Smooth muscle cell (in vitro differentiated cells): ENCODE measurements at regions not wholly inside any gene's neighbourhood (a gene's known extent, or its start where the extent isn't known, plus 50 kb on each side); places are given as distances from the start of the nearest gene placed in this dataset.

Source experiments
- DNase-seq: peaks from one replicate; lab custom pipeline; 2025; ENCODE audit not compliant: unreplicated experiment; lab: John Stamatoyannopoulos, UW
- H2AFZ ChIP-seq: fragments of 200-600 bp; sonication (generic); 2 replicates; pipeline ENCODE4 v1.6.0; 2016; ENCODE audit warnings: antibody characterized with exemption, low read depth, mild to moderate bottlenecking
- H3F3A ChIP-seq: fragments of 200-600 bp; sonication (generic); 2 replicates; pipeline ENCODE4 v1.6.0; 2017; ENCODE audit warnings: antibody characterized with exemption, low read depth
- H3K27ac ChIP-seq: fragments of 200-600 bp; sonication (generic); 2 replicates; pipeline ENCODE4 v1.5.1; 2016; ENCODE audit warnings: low read depth, mild to moderate bottlenecking
- H3K27me3 ChIP-seq: fragments of 200-600 bp; sonication (generic); 2 replicates; pipeline ENCODE4 v1.6.1; 2016; ENCODE audit warnings: low read depth, mild to moderate bottlenecking
- H3K36me3 ChIP-seq: fragments of 200-600 bp; sonication (generic); 2 replicates; pipeline ENCODE4 v1.5.1; 2016; ENCODE audit warnings: low read depth
- H3K4me1 ChIP-seq: fragments of 200-600 bp; sonication (generic); 2 replicates; pipeline ENCODE4 v1.5.1; 2016; ENCODE audit warnings: low read depth
- H3K4me2 ChIP-seq: fragments of 200-600 bp; sonication (generic); 2 replicates; pipeline ENCODE4 v1.6.0; 2016; ENCODE audit warnings: mild to moderate bottlenecking
- H3K4me3 ChIP-seq: fragments of 200-600 bp; sonication (generic); 2 replicates; pipeline ENCODE4 v1.5.1; 2016; ENCODE audit warnings: mild to moderate bottlenecking
- H3K79me2 ChIP-seq: fragments of 200-600 bp; sonication (generic); 2 replicates; pipeline ENCODE4 v1.6.0; 2016; ENCODE audit warnings: low read depth, mild to moderate bottlenecking
- H3K9ac ChIP-seq: fragments of 200-600 bp; sonication (generic); 2 replicates; pipeline ENCODE4 v1.6.0; 2016; ENCODE audit warnings: low read depth
- H3K9me3 ChIP-seq: fragments of 200-600 bp; sonication (generic); replicated peaks from 2 replicates; pipeline ENCODE4 v1.5.1; 2016; ENCODE audit warnings: low read depth
- H4K20me1 ChIP-seq: fragments of 200-600 bp; sonication (generic); 2 replicates; pipeline ENCODE4 v1.6.0; 2016; ENCODE audit warnings: low read depth
- WGBS: methylation state at CpG from one replicate; pipeline ENCODE4 v1.1.7; 2016; ENCODE audit warnings: low lambda C conversion rate; 5-methylcytosine and 5-hydroxymethylcytosine counted together
- TF ChIP-seq, protein P1 (sequence below): fragments of 200-600 bp; sonication (generic); IDR thresholded peaks from 2 replicates; pipeline ENCODE4 v1.5.1; 2017; ENCODE audit warnings: borderline replicate concordance, mild to moderate bottlenecking, antibody characterized with exemption; ENCODE audit not compliant: insufficient read depth, poor library complexity, severe bottlenecking

GRCh38 chr17:79276821-79277220 is 202.2 kb downstream of the ENGASE start:
- Histone ChIP-seq H3K27ac (no peak overlapping the region), H3K27me3 (peaks cover 3% of the 10 kb centered on the region), H2AFZ (no peak overlapping the region), H3K4me3 (no peak overlapping the region), H3K79me2 (no peaks in the 10 kb centered on the region), H3K36me3 (no peaks in the 10 kb centered on the region), H3F3A (no peaks in the 10 kb centered on the region), H3K9me3 (no peaks in the 10 kb centered on the region), H4K20me1 (no peaks in the 10 kb centered on the region), H3K9ac (no peak overlapping the region), H3K4me2 (no peak overlapping the region), H3K4me1 (no peaks in the 10 kb centered on the region)
- TF ChIP-seq, protein P1, sequence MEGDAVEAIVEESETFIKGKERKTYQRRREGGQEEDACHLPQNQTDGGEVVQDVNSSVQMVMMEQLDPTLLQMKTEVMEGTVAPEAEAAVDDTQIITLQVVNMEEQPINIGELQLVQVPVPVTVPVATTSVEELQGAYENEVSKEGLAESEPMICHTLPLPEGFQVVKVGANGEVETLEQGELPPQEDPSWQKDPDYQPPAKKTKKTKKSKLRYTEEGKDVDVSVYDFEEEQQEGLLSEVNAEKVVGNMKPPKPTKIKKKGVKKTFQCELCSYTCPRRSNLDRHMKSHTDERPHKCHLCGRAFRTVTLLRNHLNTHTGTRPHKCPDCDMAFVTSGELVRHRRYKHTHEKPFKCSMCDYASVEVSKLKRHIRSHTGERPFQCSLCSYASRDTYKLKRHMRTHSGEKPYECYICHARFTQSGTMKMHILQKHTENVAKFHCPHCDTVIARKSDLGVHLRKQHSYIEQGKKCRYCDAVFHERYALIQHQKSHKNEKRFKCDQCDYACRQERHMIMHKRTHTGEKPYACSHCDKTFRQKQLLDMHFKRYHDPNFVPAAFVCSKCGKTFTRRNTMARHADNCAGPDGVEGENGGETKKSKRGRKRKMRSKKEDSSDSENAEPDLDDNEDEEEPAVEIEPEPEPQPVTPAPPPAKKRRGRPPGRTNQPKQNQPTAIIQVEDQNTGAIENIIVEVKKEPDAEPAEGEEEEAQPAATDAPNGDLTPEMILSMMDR: no peak
- no peak for DNase-seq
- WGBS: 82% methylated on average over 3 of the region's 3 CpGs

DNA sequence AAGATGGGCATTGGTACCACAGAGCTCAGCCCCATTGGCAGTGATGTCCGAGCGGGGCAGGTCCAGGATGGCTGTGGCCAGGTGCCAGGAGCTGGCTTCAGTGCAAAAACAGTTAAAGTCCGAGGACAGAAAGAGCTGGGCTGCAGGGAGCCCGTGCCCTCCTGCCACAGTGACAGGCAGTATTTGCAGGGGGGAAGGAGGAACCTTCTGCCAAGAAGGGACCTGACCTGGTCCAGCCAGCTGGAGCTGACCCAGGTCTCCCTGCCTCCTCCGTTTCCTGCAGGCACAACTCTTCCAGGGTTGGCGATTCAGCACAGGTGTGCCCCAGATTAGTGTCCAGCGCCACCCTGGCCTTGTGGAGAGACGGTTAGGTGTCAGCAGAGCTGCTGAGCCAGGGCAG is 199.0 kb downstream of the ENGASE start:
- Histone ChIP-seq H3K4me1 (no peaks in the 10 kb centered on the region), H3K4me2 (no peak overlapping the region), H3K79me2 (no peaks in the 10 kb centered on the region), H3K9me3 (no peaks in the 10 kb centered on the region), H2AFZ (no peak overlapping the region), H3K36me3 (no peaks in the 10 kb centered on the region), H3F3A (no peaks in the 10 kb centered on the region), H3K27me3 (peaks cover 20% of the 10 kb centered on the region), H3K27ac (no peak overlapping the region), H3K4me3 (no peak overlapping the region), H3K9ac (no peak overlapping the region), H4K20me1 (no peaks in the 10 kb centered on the region)
- WGBS: 91% methylated on average over 8 of the region's 8 CpGs
- DNase-seq: no peak
- TF ChIP-seq, protein P1: no peak

GRCh38 chr17:79272666-79273219 is 198.1 kb downstream of the ENGASE start:
- H3K27ac ChIP-seq: no peak overlapping the region
- H3K4me1 ChIP-seq: no peaks in the 10 kb centered on the region
- H3K79me2 ChIP-seq: no peaks in the 10 kb centered on the region
- peaks cover 23% of the 10 kb centered on the region for H3K27me3 ChIP-seq
- no peaks in the 10 kb centered on the region for H3K9me3 ChIP-seq
- no peak overlapping the region for H3K9ac ChIP-seq
- no peaks in the 10 kb centered on the region for H3F3A ChIP-seq
- TF ChIP-seq, protein P1: no peak
- H3K4me3 ChIP-seq: no peak overlapping the region
- no peak for DNase-seq
- H4K20me1 ChIP-seq: no peaks in the 10 kb centered on the region
- H3K36me3 ChIP-seq: no peaks in the 10 kb centered on the region
- no peak overlapping the region for H2AFZ ChIP-seq
- H3K4me2 ChIP-seq: no peak overlapping the region
- WGBS: 79% methylated on average over 9 of the region's 9 CpGs

DNA sequence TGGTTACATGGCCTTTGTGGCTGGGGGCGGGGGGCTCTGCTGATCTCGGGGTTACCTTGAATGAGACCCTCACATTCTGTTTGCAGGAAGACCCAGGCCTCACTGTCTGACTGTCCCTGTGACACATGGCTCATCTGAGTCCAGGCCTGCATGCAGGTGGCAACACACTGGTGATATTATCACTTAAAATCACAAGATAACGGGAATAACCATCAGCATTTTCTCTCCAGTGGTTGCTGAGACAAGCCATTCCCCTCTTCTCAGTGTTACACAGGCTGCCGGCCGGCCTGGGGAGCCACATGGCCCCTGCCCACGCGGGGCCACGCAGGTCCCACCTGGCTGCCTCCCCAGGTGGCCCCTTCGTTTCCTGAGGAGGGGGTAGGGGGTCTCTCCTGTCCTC is 197.6 kb downstream of the ENGASE start:
- H3K36me3 ChIP-seq: no peaks in the 10 kb centered on the region
- TF ChIP-seq, protein P1: no peak
- H3K4me3 ChIP-seq: no peak overlapping the region
- H2AFZ ChIP-seq: no peak overlapping the region
- no peaks in the 10 kb centered on the region for H3K4me1 ChIP-seq
- H3K27ac ChIP-seq: no peak overlapping the region
- WGBS: 95% methylated on average over 9 of the region's 9 CpGs
- no peaks in the 10 kb centered on the region for H3K79me2 ChIP-seq
- DNase-seq: no peak
- H3K27me3 ChIP-seq: peaks cover 24% of the 10 kb centered on the region
- H3K9ac ChIP-seq: no peak overlapping the region
- H3F3A ChIP-seq: no peaks in the 10 kb centered on the region
- H3K9me3 ChIP-seq: no peaks in the 10 kb centered on the region
- H3K4me2 ChIP-seq: no peak overlapping the region
- no peaks in the 10 kb centered on the region for H4K20me1 ChIP-seq
